SHP77 (cell line): ENCODE measurements at regions not wholly inside any gene's neighbourhood (a gene's known extent, or its start where the extent isn't known, plus 50 kb on each side); places are given as distances from the start of the nearest gene placed in this dataset.
"Not testable (repeated sequence)": the region's sequence is repeated elsewhere in the genome, so short reads cannot be mapped to it uniquely, and the experiment has no call there.

Experiments used
- DNase-seq, 2 experiments: peaks; one replicate each; lab custom pipeline; 2025; lab: John Stamatoyannopoulos, UW

DNA sequence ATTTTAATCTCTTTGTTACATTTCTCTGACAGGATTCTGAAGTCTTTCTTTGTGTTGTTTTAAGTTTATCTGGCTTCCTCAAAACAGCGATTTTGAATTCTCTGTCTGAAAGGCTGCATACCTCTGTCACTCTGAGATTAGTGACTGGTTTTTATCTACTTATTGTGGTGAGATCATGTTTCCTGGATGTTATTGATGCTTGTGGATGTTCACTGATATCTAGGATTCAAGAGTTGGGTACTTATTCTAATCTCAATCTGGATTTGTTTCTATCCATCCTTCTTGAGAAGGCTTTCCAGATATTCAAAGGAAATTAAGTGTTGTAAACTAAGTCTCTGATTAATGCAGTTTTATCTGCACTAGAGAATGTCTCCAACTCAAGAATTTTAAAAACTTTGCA lies 1076.1 kb upstream of the ADGRB3 start:
- no peak for DNase-seq

DNA sequence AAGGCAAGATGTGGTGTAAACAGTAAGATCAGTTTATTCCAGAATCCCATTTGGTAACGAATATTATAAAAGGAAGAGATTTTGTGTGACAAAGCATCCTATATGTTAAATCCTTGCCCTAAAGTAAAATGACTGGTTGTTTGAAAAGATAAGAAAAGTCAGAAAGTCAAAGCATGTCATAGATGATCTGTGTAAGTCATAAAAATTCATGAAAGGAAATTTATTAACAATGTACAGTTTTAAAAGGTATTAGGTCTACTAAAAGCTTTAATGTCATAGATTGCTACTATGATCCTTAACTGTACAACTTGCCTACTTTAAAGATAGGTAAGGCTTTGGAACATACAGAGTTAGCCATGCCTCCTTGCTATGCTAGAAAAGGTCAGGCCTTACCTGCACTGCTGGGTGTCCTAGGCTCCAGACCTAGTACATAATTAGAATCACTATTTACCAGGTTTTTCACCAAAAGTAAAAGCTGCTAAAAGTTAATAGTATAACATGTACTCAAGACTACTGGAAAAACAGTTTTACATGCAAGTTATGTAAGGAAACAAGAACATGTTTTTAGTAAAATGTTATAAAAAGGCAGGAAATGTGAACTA lies 1090.1 kb upstream of the ADGRB3 start:
- no peak for DNase-seq

DNA sequence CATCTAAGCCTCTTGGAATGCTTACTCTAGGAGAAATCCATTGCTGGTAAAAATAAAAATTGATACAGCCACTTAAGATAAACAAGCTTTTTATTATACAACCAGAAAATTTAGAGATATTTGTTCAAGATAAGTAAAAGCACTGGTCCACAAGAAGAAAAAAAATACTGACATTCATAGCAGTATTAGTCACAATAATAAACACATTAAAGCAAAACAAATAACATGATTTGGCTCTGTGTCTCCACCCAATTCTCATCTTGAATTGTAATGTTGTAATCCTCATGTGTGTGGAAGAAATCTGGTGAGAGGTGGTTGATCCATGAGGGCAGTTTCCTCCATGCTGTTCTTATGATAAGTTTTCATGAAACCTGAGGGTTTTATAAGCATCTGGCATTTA lies 1093.5 kb upstream of the ADGRB3 start:
- no peak for DNase-seq

DNA sequence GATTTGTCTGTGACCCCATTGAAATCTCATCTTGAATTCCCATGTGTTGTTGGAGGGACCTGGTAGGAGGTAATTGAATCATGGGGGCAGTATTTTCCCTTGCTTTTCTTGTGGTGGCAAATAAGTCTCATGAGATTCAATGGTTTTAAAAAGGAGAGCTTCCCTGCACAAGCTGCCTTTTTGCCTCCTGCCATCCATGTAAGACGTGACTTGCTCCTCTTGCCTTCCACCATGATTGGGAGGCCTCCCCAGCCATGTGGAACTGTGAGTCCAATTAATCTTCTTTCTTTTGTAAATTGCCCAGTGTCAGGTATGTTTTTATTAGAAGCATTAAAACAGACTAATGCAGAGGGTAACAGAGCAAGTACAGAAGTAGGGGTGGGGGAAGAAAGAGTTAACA lies 1097.0 kb upstream of the ADGRB3 start:
- no peak for DNase-seq

DNA sequence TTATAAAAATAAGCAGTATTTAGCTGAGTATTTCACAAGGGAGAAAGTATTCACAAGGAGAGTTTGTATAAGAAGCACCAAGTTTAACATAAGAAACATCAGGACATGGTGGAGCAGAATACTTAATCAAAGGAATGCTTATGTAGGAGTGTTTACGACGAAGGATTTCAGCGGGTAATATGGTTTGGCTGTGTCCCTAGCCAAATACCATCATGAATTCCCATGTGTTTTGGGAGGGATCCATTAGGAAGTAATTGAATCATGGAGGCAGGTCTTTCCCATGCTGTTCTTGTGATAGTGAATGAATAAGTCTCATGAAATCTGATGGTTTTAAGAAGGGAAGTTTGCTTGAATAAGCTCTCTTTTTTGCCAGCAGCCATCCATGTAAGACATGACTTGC lies 1099.1 kb upstream of the ADGRB3 start:
- no peak for DNase-seq

DNA sequence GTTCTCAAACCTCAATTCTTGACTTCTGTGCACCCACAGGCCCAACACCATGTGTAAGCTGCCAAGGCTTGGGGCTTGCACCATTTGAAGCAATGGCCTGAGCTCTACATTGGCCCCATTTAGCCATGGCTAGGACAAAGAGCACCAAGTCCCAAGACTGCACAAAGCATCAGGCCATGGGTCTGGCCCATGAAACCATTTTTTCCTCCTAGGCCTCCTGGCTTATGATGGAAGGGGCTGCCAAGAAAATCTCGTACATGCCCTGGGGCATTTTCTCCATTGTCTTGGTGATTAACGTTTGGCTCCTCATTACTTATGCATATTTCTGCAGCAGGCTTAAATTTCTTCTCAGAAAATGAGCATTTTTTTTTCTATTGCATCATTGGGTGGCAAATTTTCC lies 1128.7 kb upstream of the ADGRB3 start:
- no peak for DNase-seq

DNA sequence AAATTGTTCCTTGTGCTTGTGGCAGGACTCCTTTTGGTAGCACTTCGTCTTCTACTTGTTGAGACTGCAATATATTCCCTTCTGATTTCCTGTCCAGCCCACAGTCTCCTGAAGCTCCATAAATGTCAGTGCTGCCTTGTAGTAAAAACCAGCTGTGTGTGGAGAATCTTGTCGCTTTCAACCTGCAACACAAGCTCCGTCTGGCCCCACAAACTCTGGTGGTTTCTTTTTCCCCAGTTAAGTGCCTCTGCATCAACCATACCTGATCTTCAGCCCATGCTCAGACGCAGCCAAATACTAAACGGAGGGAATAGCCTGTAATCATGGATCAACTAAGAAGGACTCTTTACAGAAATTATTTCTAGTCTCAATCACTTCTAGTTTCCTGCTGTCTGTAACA lies 1133.3 kb upstream of the ADGRB3 start:
- no peak for DNase-seq

DNA sequence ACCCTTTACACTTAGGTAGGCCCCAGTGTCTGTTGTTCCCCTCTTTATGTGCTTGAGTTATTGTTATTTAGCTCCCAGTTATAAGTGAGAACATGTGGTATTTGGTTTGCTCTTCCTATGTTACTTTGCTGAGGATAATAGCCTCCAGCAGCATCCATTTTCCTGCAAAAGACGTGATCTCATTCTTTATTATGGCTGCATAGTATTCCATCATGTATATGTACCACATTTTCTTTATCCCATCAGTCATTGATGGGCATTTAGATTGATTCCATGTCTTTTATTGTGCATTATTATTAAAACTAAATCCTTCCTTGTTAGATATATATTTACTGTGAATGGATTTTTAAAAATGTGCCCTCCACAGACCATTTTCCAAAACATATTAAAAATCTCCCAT lies 1137.3 kb upstream of the ADGRB3 start:
- DNase-seq = no peak

DNA sequence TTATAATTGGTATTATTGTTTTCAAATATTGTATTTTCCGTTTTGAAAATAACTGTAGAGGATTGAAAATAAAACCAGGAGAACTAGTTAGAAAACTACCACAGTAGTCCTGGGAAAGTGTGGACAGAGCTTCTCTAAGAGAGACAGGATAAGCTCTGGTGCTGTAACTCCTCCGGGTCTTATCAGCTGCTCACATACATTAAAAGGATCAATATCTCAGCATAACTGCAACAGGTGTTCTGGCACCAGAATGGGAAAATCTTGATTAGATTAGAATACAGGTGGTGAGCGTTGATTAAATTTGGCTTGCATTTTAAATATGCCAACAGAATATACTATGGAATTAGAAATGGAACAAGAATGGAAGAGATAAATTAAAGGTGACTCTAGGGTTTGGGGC lies 1138.9 kb upstream of the ADGRB3 start:
- no peak for DNase-seq

DNA sequence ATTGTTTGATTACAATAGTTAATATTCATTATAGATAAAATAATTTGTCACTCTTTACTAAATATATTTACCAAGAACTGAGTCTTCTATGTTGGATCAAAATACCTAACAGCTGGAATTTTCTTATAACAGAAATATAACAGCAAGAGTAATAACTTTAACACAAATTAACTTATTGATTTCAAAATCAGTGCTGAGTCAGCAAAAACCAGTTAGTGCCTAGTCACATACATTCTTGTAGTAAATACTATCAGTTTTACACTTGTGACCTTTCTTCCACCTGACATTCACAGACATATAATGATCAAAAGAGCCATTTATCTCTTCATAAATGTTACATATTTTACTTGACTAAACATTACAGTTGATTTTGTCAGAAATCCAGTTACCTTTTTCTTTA lies 1141.4 kb upstream of the ADGRB3 start:
- DNase-seq = no peak

DNA sequence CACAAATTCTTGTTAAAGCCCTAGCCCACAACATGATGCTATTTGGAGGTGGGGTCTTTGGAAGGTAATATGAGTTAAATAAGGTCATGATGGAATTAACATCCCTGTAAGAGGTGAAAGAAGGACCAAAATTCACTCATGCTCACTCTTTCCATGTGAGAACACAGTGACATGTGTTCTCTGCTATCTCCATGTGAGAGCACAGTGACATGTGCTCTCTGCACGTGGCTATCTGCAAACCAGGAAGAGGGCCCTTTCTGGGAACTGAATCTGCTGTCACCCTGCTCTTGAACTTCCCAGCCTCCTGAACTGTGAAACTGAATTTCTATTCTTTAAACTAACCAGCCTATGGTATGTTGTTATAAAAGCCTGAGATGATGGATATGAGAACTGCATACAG lies 1159.4 kb upstream of the ADGRB3 start:
- DNase-seq = no peak

DNA sequence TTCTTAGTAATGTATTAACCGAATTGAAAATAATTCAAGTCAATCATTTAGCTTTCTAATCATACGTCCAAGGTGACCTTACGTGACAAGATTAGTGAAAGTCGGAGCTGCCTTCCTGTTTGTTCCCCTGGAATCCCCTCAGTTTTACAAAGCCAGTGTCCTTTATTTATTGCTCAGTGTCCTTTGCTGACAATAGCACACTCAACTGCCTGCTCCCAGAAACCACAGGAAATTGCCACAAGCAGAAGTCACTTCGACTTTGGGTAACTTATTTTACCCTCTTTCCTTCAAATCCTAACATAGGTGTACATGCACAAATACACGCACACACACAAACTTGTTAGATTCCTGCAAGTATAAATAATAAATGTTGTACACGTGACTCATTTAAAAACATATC lies 1167.7 kb upstream of the ADGRB3 start:
- no peak for DNase-seq

DNA sequence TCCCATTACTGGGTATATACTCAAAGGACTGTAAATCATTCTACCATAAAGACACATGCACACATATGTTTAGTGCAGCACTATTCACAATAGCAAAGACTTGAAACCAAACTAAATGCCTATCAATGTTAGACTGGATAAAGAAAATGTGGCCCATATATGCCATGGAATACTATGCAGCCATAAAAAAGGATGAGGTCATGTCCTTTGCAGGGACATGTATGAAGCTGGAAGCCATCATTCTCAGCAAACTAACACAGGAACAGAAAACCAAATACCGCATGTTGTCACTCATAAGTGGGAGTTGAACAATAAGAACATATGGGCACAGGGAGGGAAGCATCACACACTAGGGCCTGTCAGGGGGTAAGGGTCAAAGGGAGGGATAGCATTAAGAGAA lies 1172.4 kb upstream of the ADGRB3 start:
- not testable (repeated sequence) for DNase-seq

DNA sequence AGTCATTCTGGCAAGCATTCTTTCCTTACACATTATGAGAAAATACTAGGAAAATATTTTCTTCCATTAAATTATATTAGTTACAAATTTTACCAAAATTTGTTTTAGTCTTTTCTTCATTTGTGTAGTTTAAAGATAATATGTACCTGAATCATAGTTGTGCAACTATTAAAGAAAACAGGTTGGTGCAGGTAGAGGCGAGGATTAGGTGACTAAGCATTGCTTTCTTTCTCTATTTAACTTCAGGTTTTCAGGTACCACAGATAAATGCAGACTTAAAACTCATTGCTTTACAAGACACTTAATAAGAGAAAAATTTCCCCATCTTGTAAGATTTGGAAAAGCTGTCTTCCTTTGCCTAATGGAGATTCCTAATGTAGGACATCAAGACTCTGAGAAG lies 1175.5 kb upstream of the ADGRB3 start:
- DNase-seq = no peak

DNA sequence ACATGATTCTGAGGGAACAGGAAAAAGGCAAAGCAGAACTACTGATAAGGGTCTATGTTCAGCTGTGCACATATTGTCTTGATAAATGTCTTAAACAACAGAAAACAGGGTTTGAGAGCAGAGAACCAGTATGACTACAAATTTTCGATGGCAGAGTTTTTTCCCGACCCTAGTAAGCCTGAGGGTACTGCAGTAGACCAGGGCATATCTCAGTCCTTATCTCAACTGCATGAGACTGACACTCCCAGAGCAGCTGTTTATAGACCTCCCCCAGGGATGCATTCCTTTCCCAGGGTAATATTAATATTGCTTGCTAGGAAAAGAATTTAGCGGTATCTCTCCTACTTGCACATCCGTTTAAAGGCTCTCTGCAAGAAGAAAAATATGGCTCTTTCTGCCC lies 1176.8 kb upstream of the ADGRB3 start:
- DNase-seq = no peak

DNA sequence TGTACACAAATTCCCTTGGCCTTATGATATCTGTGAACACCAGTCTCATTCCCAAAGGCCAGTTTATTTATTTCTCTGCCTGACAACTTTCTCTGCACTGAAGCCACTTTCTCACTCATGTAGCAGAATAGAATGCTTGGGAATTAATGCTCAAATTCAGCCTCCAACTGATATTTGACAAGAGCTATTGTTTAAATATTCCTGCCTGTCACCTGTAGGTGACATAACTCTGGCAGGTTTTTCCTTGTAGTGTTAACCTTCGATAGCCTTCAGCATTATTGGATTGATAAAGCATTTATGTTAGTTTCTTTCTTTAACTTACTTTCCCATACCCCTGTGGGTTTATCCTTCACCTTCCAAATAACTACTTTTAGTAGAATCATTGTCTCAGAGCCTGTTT lies 1183.2 kb upstream of the ADGRB3 start:
- no peak for DNase-seq

DNA sequence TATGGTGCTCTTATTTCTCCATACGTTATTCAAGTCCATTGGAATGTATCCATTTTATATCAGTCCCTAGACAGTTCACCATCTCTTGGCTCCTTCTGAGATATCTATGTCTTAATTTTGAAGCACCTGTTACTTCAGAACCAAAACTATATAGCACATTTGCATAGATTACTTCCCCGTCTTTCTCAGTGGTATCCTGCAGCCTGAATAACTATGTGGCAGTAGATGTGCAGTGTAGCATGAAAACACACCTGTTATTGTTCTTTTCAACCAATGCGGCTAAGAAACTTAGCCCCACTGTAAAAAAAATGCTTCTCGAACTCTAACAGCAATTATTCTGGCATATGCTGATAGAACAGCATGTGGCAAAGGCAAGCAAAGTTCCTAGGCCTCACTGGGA lies 1184.4 kb upstream of the ADGRB3 start:
- DNase-seq = no peak

DNA sequence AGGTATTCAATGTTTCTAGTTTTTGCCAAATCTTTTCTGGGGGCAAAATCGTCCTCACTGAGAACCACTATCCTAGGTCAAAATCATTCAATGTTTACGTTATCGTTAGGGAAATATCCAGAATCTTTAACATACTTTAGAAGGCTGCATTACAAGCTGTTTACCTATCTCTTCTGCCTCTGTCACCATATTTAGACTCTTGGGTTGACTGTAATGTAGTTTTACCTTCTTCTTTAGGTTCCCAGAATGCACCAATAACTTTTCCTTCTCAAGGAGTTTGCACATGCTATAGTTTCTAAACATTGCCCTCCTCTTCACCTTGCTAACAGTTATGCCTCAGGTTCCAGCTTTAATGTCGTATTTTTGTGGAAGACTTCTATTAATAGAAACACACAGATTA lies 1185.5 kb upstream of the ADGRB3 start:
- no peak for DNase-seq

DNA sequence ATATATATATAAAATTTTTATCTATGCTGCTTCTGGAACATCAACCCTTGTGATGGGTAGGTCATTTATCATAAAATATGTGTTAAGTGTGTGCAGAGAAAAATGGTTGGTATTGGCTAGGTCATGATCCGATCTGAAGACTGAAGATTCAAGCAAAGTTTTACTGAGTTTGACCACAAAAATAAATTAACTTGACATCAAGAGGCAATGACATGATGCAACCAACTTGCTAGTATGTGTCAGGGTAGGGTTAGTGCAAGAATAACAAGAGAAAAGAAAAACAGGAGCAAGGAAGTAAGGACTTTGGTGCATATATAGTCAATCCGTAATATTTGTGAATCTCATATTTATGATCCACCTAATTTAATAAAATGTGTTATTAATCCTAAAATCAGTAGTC lies 1202.0 kb upstream of the ADGRB3 start:
- no peak for DNase-seq

DNA sequence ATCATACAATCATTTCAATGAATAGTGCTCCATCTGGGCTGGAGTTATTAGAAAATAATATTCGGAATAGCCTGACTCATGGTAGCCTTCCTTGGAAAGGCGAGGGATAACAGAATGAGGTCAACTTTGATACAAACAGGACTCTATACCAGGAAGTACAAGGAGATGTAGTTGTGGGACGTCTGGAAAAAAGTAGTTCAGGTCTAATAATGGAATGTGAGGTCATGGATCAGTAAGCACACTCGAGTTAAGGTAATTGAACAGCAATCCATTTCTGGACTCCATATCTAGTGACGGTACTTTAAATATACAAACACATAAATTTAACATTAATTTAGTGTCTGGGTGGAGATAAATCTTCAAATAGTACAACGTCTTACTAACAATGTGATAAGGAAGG lies 1204.0 kb upstream of the ADGRB3 start:
- no peak for DNase-seq

DNA sequence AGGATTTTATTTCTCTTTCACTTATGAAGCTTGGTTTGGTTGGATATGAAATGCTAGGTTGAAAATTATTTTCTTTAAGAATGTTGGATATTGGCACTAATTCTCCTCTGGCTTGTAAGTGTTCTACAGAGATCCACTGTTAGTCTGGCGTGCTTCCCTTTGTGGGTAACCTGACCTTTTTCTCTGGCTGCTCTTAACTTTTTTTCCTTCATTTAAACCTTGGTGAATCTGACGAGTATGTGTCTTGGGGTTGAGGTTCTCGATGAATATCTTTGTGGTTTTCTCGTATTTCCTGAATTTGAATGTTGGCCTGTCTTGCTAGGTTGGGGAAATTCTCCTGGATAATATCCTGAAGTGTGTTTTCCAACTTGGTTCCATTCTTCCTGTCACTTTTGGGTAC lies 1208.4 kb upstream of the ADGRB3 start:
- DNase-seq = not testable (repeated sequence)

DNA sequence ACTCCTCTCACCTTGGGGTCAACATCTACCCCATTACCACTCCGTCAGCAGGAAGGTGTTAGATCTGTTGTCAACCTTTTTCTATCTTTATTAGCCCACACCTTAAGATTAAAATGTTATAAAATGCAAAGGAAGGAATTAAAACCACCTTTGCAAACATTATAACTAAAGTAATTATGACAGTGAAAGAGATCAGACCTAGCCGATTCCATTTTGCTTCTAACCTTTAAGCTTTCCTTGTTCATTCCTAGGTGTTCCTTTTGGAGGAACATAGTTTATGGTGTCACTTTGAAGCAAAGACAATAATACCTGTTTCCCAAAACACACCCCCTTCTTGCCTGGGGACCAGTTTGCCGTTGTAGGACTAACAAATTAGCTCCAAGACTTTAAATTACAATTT lies 1223.0 kb upstream of the ADGRB3 start:
- DNase-seq = no peak

DNA sequence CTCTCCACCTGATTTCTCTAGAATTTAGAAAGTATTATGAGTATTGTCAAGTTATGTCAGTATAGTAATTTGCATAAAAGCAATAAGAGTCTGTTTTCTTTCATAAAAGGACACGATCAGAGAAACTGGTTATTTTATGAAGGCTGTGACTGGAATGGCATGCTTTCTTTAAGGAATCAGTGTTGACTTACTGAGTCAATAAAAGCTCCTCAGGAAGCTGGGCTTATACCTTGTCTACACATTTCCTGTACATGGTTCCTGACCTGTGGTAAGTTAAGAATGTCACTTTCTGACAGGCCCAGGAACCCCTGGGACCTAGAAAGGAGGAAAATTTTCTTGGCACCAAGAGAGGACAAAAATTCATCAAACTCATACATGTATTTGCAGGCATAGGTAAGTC lies 1224.0 kb upstream of the ADGRB3 start:
- no peak for DNase-seq

DNA sequence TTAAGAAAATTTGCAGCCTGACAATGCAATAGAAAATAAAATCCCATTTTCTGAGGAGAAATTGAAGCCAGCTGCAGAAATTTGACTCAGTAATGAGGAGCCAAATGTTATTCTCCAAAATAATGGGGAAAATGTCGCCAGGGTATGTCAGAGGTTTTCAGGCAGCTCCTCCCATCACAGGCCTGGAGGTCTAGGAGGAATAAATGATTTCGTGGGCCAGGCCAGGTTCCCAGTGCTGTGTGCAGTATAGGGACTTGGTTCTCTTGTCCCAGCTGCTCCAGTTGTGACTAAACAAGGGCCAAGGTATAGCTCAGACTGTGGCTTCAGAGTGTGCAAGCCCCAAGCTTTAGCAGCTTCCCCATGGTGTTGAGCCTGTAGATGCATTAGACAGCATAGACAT lies 1240.8 kb upstream of the ADGRB3 start:
- DNase-seq = no peak

DNA sequence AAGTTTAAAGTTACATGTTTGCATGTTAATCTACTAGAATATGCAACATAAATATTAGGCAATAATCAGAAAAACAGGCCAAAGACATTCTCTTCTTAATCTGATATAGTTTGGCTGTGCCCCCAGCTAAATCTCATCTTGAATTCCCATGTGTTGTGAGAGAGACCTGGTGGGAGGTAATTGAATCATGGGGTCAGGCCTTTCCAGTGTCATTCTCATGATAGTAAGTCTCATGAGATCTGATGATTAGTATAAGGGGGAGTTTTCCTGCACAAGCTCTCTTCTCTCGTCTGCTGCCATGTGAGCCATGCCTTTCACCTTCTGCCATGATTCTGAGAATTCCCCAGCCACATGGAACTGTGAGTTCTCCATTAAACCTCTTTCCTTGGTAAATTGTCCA lies 1241.7 kb upstream of the ADGRB3 start:
- no peak for DNase-seq
